GM19397 (cell line): ENCODE measurements at regions not wholly inside any gene's neighbourhood (a gene's known extent, or its start where the extent isn't known, plus 50 kb on each side); places are given as distances from the start of the nearest gene placed in this dataset.
"Not testable (repeated sequence)": the region's sequence is repeated elsewhere in the genome, so short reads cannot be mapped to it uniquely, and the experiment has no call there.

ENCODE experiments used
- ATAC-seq: cut with Tn5 transposase; IDR thresholded peaks from one replicate; pipeline ENCODE4 v1.9.1; 2021; ENCODE audit warnings: mild to moderate bottlenecking, moderate library complexity; ENCODE audit not compliant: unreplicated experiment

GRCh38 chr7:98727146-98727709 is 110.1 kb downstream of the NPTX2 start:
- ATAC-seq = no peak

GRCh38 chr7:98728555-98728954 is 111.5 kb downstream of the NPTX2 start:
- ATAC-seq = no peak

- ATAC-seq = no peak
Observed at GRCh38 chr7:98729121-98729520, 112.0 kb downstream of the NPTX2 start.

- ATAC-seq = no peak
Observed at GRCh38 chr7:98730326-98730725, 113.2 kb downstream of the NPTX2 start.

- ATAC-seq = no peak
Observed at GRCh38 chr7:98731651-98732050, 114.6 kb downstream of the NPTX2 start.

GRCh38 chr7:98733036-98733435 is 116.0 kb downstream of the NPTX2 start:
- ATAC-seq = no peak

- no peak for ATAC-seq
Observed at GRCh38 chr7:98735801-98736200, 118.7 kb downstream of the NPTX2 start.

- not testable (repeated sequence) for ATAC-seq
Observed at GRCh38 chr7:98736461-98736860, 119.4 kb downstream of the NPTX2 start.

GRCh38 chr7:98737176-98737575 is 120.1 kb downstream of the NPTX2 start:
- no peak for ATAC-seq

- ATAC-seq = no peak
Observed at GRCh38 chr7:98740643-98741042, 123.6 kb downstream of the NPTX2 start.

- no peak for ATAC-seq
Observed at GRCh38 chr7:98745722-98746318, 124.0 kb downstream of the TMEM130 start.

- no peak for ATAC-seq
Observed at GRCh38 chr7:98748090-98748489, 121.7 kb downstream of the TMEM130 start.

- no peak for ATAC-seq
Observed at GRCh38 chr7:98753176-98753575, 116.6 kb downstream of the TMEM130 start.

- no peak for ATAC-seq
Observed at GRCh38 chr7:98753989-98754479, 115.8 kb downstream of the TMEM130 start.

- ATAC-seq = no peak
Observed at GRCh38 chr7:98755138-98755898, 114.5 kb downstream of the TMEM130 start.

- no peak for ATAC-seq
Observed at GRCh38 chr7:98758157-98758556, 111.7 kb downstream of the TMEM130 start.

- ATAC-seq = no peak
Observed at GRCh38 chr7:98760201-98760651, 109.6 kb downstream of the TMEM130 start.

GRCh38 chr7:98761225-98761624 is 108.6 kb downstream of the TMEM130 start:
- ATAC-seq = no peak

- no peak for ATAC-seq
Observed at GRCh38 chr7:98762620-98763019, 107.2 kb downstream of the TMEM130 start.

- no peak for ATAC-seq
Observed at GRCh38 chr7:98763441-98763840, 106.4 kb downstream of the TMEM130 start.

GRCh38 chr7:98764946-98765345 is 104.9 kb downstream of the TMEM130 start:
- ATAC-seq = no peak

GRCh38 chr7:98770085-98770484 is 99.7 kb downstream of the TMEM130 start:
- not testable (repeated sequence) for ATAC-seq
